ENCODE measurements at regions not wholly inside any gene's neighbourhood (a gene's known extent, or its start where the extent isn't known, plus 50 kb on each side); places are given as distances from the start of the nearest gene placed in this dataset.

DNA sequence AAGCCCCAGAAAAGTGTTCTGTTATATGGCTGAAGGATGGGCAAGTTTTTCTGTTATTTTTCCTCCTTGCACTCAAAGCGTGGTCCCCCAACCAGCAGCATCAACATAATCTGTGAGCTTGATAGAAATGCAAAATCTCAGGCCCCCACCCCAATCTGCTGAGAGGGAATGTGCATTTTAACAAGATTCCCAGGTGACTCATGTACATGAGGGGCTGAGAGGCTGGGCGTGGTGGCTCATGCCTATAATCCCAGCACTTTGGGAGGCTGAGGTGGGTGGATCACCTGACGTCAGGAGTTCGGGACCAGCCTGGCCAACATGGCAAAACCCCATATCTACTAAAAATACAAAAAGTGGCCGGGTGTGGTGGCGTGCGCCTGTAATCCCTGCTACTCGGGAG, 326.8 kb upstream of the PODXL start:
- POLR2A ChIA-PET = no interaction called here
- no peak overlapping the region for H3K4me2 ChIP-seq (replicated peaks; ENCODE audit: low read depth, low read length, poor library complexity, severe bottlenecking)
- intact Hi-C loops (cut with micrococcal nuclease) = no loop called here
- H3K27ac ChIP-seq (ENCODE audit: low read length in 2 of 2) = no peak overlapping the region
- H3K79me2 ChIP-seq (ENCODE audit: control insufficient read depth, insufficient read depth, low read length) = no peaks in the 10 kb centered on the region
- no peaks in the 10 kb centered on the region for H3K4me1 ChIP-seq (ENCODE audit: control insufficient read depth in 2 of 2, insufficient read depth in 2 of 2, low read length in 2 of 2)
- WGBS (ENCODE audit: insufficient coverage) = 100% methylated on average over 4 of the region's 8 CpGs
- Mint-ChIP-seq H3K4me3 (no peak overlapping the region), H3K4me1 (no peaks in the 10 kb centered on the region), H3K27me3 (no peaks in the 10 kb centered on the region), H3K9me3 (ENCODE audit: insufficient read depth) (peaks cover 15% of the 10 kb centered on the region), H3K27ac (no peak overlapping the region)
- no peak for TF ChIP-seq EZH2 (IDR thresholded peaks at IDR 0.05; ENCODE audit: borderline replicate concordance, insufficient read depth, low read depth, low read length, poor library complexity, severe bottlenecking)
- TF ChIP-seq, protein P1, sequence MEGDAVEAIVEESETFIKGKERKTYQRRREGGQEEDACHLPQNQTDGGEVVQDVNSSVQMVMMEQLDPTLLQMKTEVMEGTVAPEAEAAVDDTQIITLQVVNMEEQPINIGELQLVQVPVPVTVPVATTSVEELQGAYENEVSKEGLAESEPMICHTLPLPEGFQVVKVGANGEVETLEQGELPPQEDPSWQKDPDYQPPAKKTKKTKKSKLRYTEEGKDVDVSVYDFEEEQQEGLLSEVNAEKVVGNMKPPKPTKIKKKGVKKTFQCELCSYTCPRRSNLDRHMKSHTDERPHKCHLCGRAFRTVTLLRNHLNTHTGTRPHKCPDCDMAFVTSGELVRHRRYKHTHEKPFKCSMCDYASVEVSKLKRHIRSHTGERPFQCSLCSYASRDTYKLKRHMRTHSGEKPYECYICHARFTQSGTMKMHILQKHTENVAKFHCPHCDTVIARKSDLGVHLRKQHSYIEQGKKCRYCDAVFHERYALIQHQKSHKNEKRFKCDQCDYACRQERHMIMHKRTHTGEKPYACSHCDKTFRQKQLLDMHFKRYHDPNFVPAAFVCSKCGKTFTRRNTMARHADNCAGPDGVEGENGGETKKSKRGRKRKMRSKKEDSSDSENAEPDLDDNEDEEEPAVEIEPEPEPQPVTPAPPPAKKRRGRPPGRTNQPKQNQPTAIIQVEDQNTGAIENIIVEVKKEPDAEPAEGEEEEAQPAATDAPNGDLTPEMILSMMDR (IDR thresholded peaks at IDR 0.05) = no peak
- no peak overlapping the region for H2AFZ ChIP-seq (ENCODE audit: insufficient read depth, low read depth, low read length, poor library complexity, severe bottlenecking)
- no peaks in the 10 kb centered on the region for H4K20me1 ChIP-seq (ENCODE audit: control insufficient read depth, insufficient read depth, low read length, poor library complexity, severe bottlenecking)
- no peaks in the 10 kb centered on the region for H3K36me3 ChIP-seq (replicated peaks in 1 of 2; ENCODE audit: control extremely low read depth in 1 of 2, control insufficient read depth in 1 of 2, extremely low read depth in 1 of 2, insufficient read depth in 2 of 2, low read length in 1 of 2)
- CTCF ChIA-PET = no interaction called here
- ATAC-seq (ENCODE audit: low read depth) = no peak
- H3K27me3 ChIP-seq (replicated peaks in 1 of 4; ENCODE audit: control extremely low read depth in 1 of 4, control insufficient read depth in 3 of 4, insufficient read depth in 4 of 4, low read length in 3 of 4) = no peaks in the 10 kb centered on the region
- no peak overlapping the region for H3K9ac ChIP-seq (ENCODE audit: low read length)
- no peak for DNase-seq
- peaks cover 0 to 17% (median 10%) of the 10 kb centered on the region in 3 donors for H3K9me3 ChIP-seq (ENCODE audit: control extremely low read depth in 1 of 3, control insufficient read depth in 2 of 3, insufficient read depth in 1 of 3, low read length in 2 of 3)
- no peak overlapping the region for H3K4me3 ChIP-seq (ENCODE audit: control extremely low read depth in 1 of 5, extremely low read depth in 1 of 5, insufficient read depth in 1 of 5, low read depth in 2 of 5, low read length in 4 of 5)

DNA sequence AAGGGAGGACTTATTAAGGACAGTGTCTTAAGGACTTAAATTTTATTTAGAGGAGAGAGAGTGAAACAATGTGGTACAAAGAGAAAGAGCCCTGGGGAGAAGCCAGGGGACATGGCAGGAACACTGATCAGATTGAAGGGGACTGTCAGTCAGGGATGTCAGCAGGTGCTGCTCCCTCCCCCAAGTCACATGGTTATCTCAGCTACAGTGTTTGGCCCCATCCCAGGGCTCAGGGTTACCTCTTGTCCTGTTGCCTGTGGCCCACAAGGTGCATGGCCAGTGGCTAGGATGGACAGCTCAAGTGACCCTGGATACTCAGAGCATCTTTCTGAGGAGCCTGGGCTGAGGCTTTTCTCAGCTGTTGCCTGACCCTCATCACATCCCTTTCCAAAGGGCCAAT, 325.9 kb upstream of the PODXL start:
- Histone ChIP-seq H3K4me2 (replicated peaks; ENCODE audit: low read depth, low read length, poor library complexity, severe bottlenecking) (no peak overlapping the region), H4K20me1 (ENCODE audit: control insufficient read depth, insufficient read depth, low read length, poor library complexity, severe bottlenecking) (no peaks in the 10 kb centered on the region), H3K4me1 (ENCODE audit: control insufficient read depth in 2 of 2, insufficient read depth in 2 of 2, low read length in 2 of 2) (no peaks in the 10 kb centered on the region), H3K27me3 (replicated peaks in 1 of 4; ENCODE audit: control extremely low read depth in 1 of 4, control insufficient read depth in 3 of 4, insufficient read depth in 4 of 4, low read length in 3 of 4) (no peaks in the 10 kb centered on the region), H3K9me3 (ENCODE audit: control extremely low read depth in 1 of 3, control insufficient read depth in 2 of 3, insufficient read depth in 1 of 3, low read length in 2 of 3) (peaks cover 0 to 18% (median 10%) of the 10 kb centered on the region in 3 donors), H3K36me3 (replicated peaks in 1 of 2; ENCODE audit: control extremely low read depth in 1 of 2, control insufficient read depth in 1 of 2, extremely low read depth in 1 of 2, insufficient read depth in 2 of 2, low read length in 1 of 2) (no peaks in the 10 kb centered on the region), H2AFZ (ENCODE audit: insufficient read depth, low read depth, low read length, poor library complexity, severe bottlenecking) (no peak overlapping the region), H3K27ac (ENCODE audit: low read length in 2 of 2) (no peak overlapping the region), H3K9ac (ENCODE audit: low read length) (no peak overlapping the region), H3K79me2 (ENCODE audit: control insufficient read depth, insufficient read depth, low read length) (no peaks in the 10 kb centered on the region), H3K4me3 (ENCODE audit: control extremely low read depth in 1 of 5, extremely low read depth in 1 of 5, insufficient read depth in 1 of 5, low read depth in 2 of 5, low read length in 4 of 5) (no peak overlapping the region)
- no peaks in the 10 kb centered on the region for H3K4me1 Mint-ChIP-seq
- no peak for ATAC-seq (ENCODE audit: low read depth)
- intact Hi-C loops (cut with micrococcal nuclease) = no loop called here
- TF ChIP-seq EZH2 (IDR thresholded peaks at IDR 0.05; ENCODE audit: borderline replicate concordance, insufficient read depth, low read depth, low read length, poor library complexity, severe bottlenecking) = no peak
- TF ChIP-seq, protein P1 (IDR thresholded peaks at IDR 0.05) = no peak
- DNase-seq = no peak
- POLR2A ChIA-PET = no interaction called here
- no peak overlapping the region for H3K4me3 Mint-ChIP-seq
- H3K27ac Mint-ChIP-seq = no peak overlapping the region
- CTCF ChIA-PET = no interaction called here
- no peaks in the 10 kb centered on the region for H3K27me3 Mint-ChIP-seq
- H3K9me3 Mint-ChIP-seq (ENCODE audit: insufficient read depth) = peaks cover 15% of the 10 kb centered on the region
